H9 (cell line): ENCODE measurements at regions not wholly inside any gene's neighbourhood (a gene's known extent, or its start where the extent isn't known, plus 50 kb on each side); places are given as distances from the start of the nearest gene placed in this dataset.

Experiments
- DNase-seq: peaks from one replicate; pipeline ENCODE4 v3.0.0-alpha.2; 2017
- H2AFZ ChIP-seq: one replicate; pipeline ENCODE4 v1.6.1; 2013; ENCODE audit warnings: mild to moderate bottlenecking, low read length, control low read depth, moderate library complexity
- H2AK5ac ChIP-seq: 2 replicates; pipeline ENCODE4 v1.6.1; 2013; ENCODE audit warnings: low read length, control low read depth, mixed read lengths; ENCODE audit not compliant: insufficient read length
- H2BK120ac ChIP-seq: one replicate; pipeline ENCODE4 v1.6.1; 2013; ENCODE audit warnings: low read depth, mild to moderate bottlenecking, low read length, control low read depth, inconsistent platforms; ENCODE audit not compliant: poor library complexity, severe bottlenecking
- H2BK12ac ChIP-seq: 2 replicates; pipeline ENCODE4 v1.6.1; 2013; ENCODE audit warnings: low read length, control low read depth, mixed read lengths, low read depth; ENCODE audit not compliant: insufficient read length
- H2BK15ac ChIP-seq: 2 replicates; pipeline ENCODE4 v1.6.1; 2013; ENCODE audit warnings: low read depth, low read length, control low read depth
- H2BK20ac ChIP-seq: one replicate; pipeline ENCODE4 v1.6.1; 2013; ENCODE audit warnings: low read depth, mild to moderate bottlenecking, low read length, control low read depth, inconsistent platforms; ENCODE audit not compliant: poor library complexity, severe bottlenecking
- H2BK5ac ChIP-seq: 2 replicates; pipeline ENCODE4 v1.6.1; 2013; ENCODE audit warnings: low read length, control low read depth, mixed read lengths; ENCODE audit not compliant: insufficient read length
- H3K14ac ChIP-seq: 2 replicates; pipeline ENCODE4 v1.6.1; 2013; ENCODE audit warnings: low read length, control low read depth; ENCODE audit not compliant: insufficient read depth
- H3K18ac ChIP-seq: 2 replicates; pipeline ENCODE4 v1.6.1; 2013; ENCODE audit warnings: low read depth, mild to moderate bottlenecking, mixed read lengths, low read length, control low read depth; ENCODE audit not compliant: insufficient read length
- H3K23ac ChIP-seq: 2 replicates; pipeline ENCODE4 v1.6.1; 2013; ENCODE audit warnings: low read length, control low read depth, mixed read lengths, low read depth; ENCODE audit not compliant: insufficient read length
- H3K23me2 ChIP-seq: 2 replicates; pipeline ENCODE4 v1.6.1; 2013; ENCODE audit warnings: low read depth, mild to moderate bottlenecking, mixed read lengths, low read length, control low read depth; ENCODE audit not compliant: insufficient read length, poor library complexity, severe bottlenecking
- H3K27ac ChIP-seq: 2 replicates; pipeline ENCODE4 v1.5.1; 2013; ENCODE audit warnings: low read length, control low read depth, mixed read lengths, low read depth; ENCODE audit not compliant: insufficient read length
- H3K27me3 ChIP-seq: 2 replicates; pipeline ENCODE4 v1.6.1; 2013; ENCODE audit warnings: low read length, control low read depth, inconsistent platforms; ENCODE audit not compliant: insufficient read depth
- H3K4ac ChIP-seq: 2 replicates; pipeline ENCODE4 v1.6.1; 2013; ENCODE audit warnings: low read depth, mild to moderate bottlenecking, control low read depth, inconsistent platforms, low read length, moderate library complexity
- H3K4me1 ChIP-seq: 2 replicates; pipeline ENCODE4 v1.6.1; 2013; ENCODE audit warnings: low read length, control low read depth, inconsistent platforms; ENCODE audit not compliant: insufficient read depth
- H3K4me2 ChIP-seq: 2 replicates; pipeline ENCODE4 v1.6.1; 2013; ENCODE audit warnings: low read length, control low read depth, mixed read lengths; ENCODE audit not compliant: insufficient read length, insufficient read depth
- H3K56ac ChIP-seq: 2 replicates; pipeline ENCODE4 v1.6.1; 2013; ENCODE audit warnings: low read depth, mild to moderate bottlenecking, mixed read lengths, low read length, control low read depth; ENCODE audit not compliant: insufficient read length
- H3K79me1 ChIP-seq: 2 replicates; pipeline ENCODE4 v1.6.1; 2013; ENCODE audit warnings: low read depth, mild to moderate bottlenecking, moderate library complexity, low read length, control low read depth, inconsistent platforms; ENCODE audit not compliant: insufficient read depth, poor library complexity, severe bottlenecking
- H3K79me2 ChIP-seq: 2 replicates; pipeline ENCODE4 v1.6.1; 2013; ENCODE audit warnings: low read length, control low read depth, inconsistent platforms; ENCODE audit not compliant: insufficient read depth
- H3K9ac ChIP-seq: 2 replicates; pipeline ENCODE4 v1.6.1; 2013; ENCODE audit warnings: low read length, control low read depth, mixed read lengths; ENCODE audit not compliant: insufficient read length; ENCODE audit errors: extremely low read depth
- H3K9me3 ChIP-seq: one replicate; pipeline ENCODE4 v1.6.1; 2013; ENCODE audit warnings: low read depth, low read length, inconsistent platforms; ENCODE audit not compliant: control insufficient read depth
- H3T11ph ChIP-seq: one replicate; pipeline ENCODE4 v1.6.1; 2013; ENCODE audit warnings: mild to moderate bottlenecking, low read length, control low read depth, inconsistent platforms
- H4K20me1 ChIP-seq: one replicate; pipeline ENCODE4 v1.6.1; 2013; ENCODE audit not compliant: control insufficient read depth, insufficient read length, insufficient read depth
- H4K5ac ChIP-seq: 2 replicates; pipeline ENCODE4 v1.6.1; 2013; ENCODE audit warnings: low read depth, mild to moderate bottlenecking, mixed read lengths, low read length, control low read depth; ENCODE audit not compliant: insufficient read length
- H4K8ac ChIP-seq: replicated peaks from 2 replicates; pipeline ENCODE4 v1.6.1; 2013; ENCODE audit warnings: low read length, control low read depth, mixed read lengths, low read depth; ENCODE audit not compliant: insufficient read length
- H4K91ac ChIP-seq: 2 replicates; pipeline ENCODE4 v1.6.1; 2013; ENCODE audit warnings: low read depth, mild to moderate bottlenecking, moderate library complexity, mixed read lengths, low read length, control low read depth; ENCODE audit not compliant: insufficient read length
- H3K27ac Mint-ChIP-seq, 3 experiments: 2 replicates in 2 of 3; 3 replicates in 1 of 3; pipeline ENCODE4 v1.8.0; 2020 to 2021; ENCODE audit warnings: mixed read lengths in 3 of 3, mild to moderate bottlenecking in 1 of 3, moderate library complexity in 1 of 3
- H3K27me3 Mint-ChIP-seq: 2 replicates; pipeline ENCODE4 v1.8.0; 2021; ENCODE audit warnings: low read depth, mild to moderate bottlenecking, moderate library complexity, mixed read lengths
- H3K36me3 Mint-ChIP-seq, 3 experiments: 2 replicates in 2 of 3; 3 replicates in 1 of 3; pipeline ENCODE4 v1.8.0; 2020 to 2021; ENCODE audit warnings: low read depth in 3 of 3, mixed read lengths in 3 of 3; ENCODE audit not compliant: insufficient read depth in 1 of 3
- H3K4me1 Mint-ChIP-seq, 2 experiments: 2 replicates each; pipeline ENCODE4 v1.8.0; 2020; ENCODE audit warnings: mixed read lengths in 2 of 2
- H3K4me3 Mint-ChIP-seq, 2 experiments: 2 replicates in 1 of 2; 3 replicates in 1 of 2; pipeline ENCODE4 v1.8.0; 2020 to 2021; ENCODE audit warnings: mild to moderate bottlenecking in 2 of 2, mixed read lengths in 2 of 2, moderate library complexity in 1 of 2
- H3K9me3 Mint-ChIP-seq, 2 experiments: 2 replicates in 1 of 2; 3 replicates in 1 of 2; pipeline ENCODE4 v1.8.0; 2020; ENCODE audit warnings: mild to moderate bottlenecking in 2 of 2, mixed read lengths in 2 of 2, moderate library complexity in 1 of 2
- TF ChIP-seq, protein P1 (sequence below): fragments of 200-600 bp; sonication (generic); conservative IDR thresholded peaks from 3 replicates; pipeline ENCODE4 v1.8.0; 2021; ENCODE audit warnings: antibody characterized with exemption, mild to moderate bottlenecking

DNA sequence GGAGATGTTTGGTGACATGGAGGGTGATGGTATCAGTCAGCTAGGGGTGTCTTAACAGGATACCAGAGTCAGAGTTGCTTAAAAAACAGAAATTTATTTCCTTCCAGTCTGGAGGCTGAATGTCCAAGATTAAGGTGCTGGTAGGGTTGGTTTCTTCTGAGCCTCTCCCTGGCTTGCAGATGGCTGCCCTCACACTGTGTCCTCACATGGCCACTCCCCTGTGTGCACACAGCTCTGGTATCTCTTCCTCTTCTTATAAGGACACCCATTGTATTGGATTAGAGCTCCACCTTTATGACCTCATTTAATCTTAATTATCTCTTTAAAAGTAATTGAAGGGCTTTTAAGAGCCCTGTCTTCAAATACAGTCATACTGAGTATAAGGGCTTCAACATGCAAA, 431.8 kb upstream of the MMS22L start:
- Histone ChIP-seq H3K79me1 (no peaks in the 10 kb centered on the region), H3T11ph (no peak overlapping the region), H3K18ac (no peak overlapping the region), H4K91ac (no peak overlapping the region), H2BK12ac (no peak overlapping the region), H3K14ac (no peak overlapping the region), H3K79me2 (no peaks in the 10 kb centered on the region), H3K9me3 (no peaks in the 10 kb centered on the region), H2BK20ac (no peak overlapping the region), H2BK15ac (no peak overlapping the region), H2AFZ (no peak overlapping the region), H3K9ac (no peak overlapping the region), H3K4ac (no peak overlapping the region), H3K23ac (no peak overlapping the region), H3K23me2 (no peaks in the 10 kb centered on the region), H4K8ac (no peak overlapping the region), H3K4me2 (no peak overlapping the region), H2AK5ac (no peak overlapping the region), H3K56ac (no peak overlapping the region), H3K27me3 (no peaks in the 10 kb centered on the region), H4K5ac (no peak overlapping the region), H2BK5ac (no peak overlapping the region), H4K20me1 (no peaks in the 10 kb centered on the region), H2BK120ac (no peak overlapping the region), H3K27ac (no peak overlapping the region), H3K4me1 (no peaks in the 10 kb centered on the region)
- peaks cover 0 to 10% (median 3%) of the 10 kb centered on the region in 3 experiments; a peak in 4 of 7 replicates for H3K36me3 Mint-ChIP-seq
- no peak for DNase-seq
- no peak overlapping the region for H3K27ac Mint-ChIP-seq
- peaks cover 3 to 4% of the 10 kb centered on the region in 2 experiments for H3K9me3 Mint-ChIP-seq
- peaks cover 6 to 14% of the 10 kb centered on the region in 2 experiments for H3K4me1 Mint-ChIP-seq
- no peak overlapping the region for H3K4me3 Mint-ChIP-seq
- no peaks in the 10 kb centered on the region for H3K27me3 Mint-ChIP-seq
- TF ChIP-seq, protein P1, sequence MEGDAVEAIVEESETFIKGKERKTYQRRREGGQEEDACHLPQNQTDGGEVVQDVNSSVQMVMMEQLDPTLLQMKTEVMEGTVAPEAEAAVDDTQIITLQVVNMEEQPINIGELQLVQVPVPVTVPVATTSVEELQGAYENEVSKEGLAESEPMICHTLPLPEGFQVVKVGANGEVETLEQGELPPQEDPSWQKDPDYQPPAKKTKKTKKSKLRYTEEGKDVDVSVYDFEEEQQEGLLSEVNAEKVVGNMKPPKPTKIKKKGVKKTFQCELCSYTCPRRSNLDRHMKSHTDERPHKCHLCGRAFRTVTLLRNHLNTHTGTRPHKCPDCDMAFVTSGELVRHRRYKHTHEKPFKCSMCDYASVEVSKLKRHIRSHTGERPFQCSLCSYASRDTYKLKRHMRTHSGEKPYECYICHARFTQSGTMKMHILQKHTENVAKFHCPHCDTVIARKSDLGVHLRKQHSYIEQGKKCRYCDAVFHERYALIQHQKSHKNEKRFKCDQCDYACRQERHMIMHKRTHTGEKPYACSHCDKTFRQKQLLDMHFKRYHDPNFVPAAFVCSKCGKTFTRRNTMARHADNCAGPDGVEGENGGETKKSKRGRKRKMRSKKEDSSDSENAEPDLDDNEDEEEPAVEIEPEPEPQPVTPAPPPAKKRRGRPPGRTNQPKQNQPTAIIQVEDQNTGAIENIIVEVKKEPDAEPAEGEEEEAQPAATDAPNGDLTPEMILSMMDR: no peak
